ENCODE measurements at regions not wholly inside any gene's neighbourhood (a gene's known extent, or its start where the extent isn't known, plus 50 kb on each side); places are given as distances from the start of the nearest gene placed in this dataset.

GRCh38 chr1:63087966-63088365 is 234.4 kb upstream of the FOXD3 start:
- TF ChIP-seq EP300 (IDR thresholded peaks at IDR 0.05), result no peak
- no peak for TF ChIP-seq CTCF (IDR thresholded peaks at IDR 0.05)
- TF ChIP-seq POLR2A (IDR thresholded peaks at IDR 0.05), result no peak
